Stimulated activated CD8-positive, alpha-beta memory T cell treated with anti-CD3 and anti-CD28 coated beads, Interleukin-15, amount 100 ng/mL, for 1 hour (primary cell): ENCODE measurements at regions not wholly inside any gene's neighbourhood (a gene's known extent, or its start where the extent isn't known, plus 50 kb on each side); places are given as distances from the start of the nearest gene placed in this dataset.

ENCODE experiments used
- DNase-seq: peaks from one replicate; pipeline ENCODE4 v3.0.0-alpha.2; 2020; ENCODE audit warnings: low read depth

DNA sequence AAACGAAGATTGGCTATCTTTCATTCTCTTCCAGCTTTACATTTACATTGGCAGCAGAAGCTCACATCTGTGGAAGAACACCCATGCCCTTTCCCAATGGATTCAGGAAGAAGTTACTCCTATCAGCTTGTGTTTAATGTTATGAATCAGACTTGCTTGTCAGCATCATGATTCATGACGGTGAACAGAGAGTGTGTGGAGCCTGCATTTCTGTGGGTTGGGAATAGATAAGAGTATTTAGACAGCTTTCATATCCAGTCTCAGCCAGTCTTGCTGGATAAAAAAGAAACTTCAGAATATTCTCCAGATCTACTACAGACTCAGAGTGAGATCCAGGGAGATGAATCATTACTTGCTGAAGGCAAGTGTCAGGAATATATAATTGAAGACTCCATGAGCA lies 812.9 kb upstream of the ZNF608 start:
- no peak for DNase-seq

DNA sequence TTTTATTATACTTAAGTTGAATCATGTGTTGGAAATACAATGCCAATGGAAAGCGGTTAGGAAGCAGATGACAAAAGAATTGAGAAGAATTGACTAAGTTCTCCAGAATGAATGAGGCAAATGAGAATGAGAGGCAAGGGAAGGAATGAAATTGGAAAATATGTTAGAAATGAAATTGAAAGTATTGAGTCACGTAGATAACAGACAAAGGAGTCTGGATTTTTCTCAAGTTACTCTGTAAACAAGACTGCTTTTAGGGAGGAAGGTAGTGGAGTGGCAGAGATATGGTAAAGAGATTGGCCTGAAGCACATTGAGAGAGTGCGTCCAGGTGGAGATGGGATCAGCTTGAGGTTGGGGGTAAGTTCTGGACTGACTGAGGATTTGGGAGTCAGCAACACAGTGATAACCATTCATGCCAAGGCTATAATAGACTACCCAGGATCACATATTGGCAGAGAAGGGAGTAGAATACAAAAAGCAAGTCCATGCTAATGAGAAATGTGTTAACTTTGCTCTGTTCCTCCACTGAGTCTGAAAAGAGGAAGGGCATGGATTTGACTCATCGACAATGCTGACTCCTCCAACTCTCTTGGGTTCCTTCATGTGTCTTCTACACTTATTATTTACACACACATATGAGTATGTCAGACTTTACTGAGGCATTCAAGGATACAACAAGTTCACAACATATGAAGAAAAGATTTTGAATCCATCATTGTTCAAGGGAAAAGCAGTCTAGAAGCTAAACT lies 814.2 kb upstream of the ZNF608 start:
- DNase-seq: no peak

DNA sequence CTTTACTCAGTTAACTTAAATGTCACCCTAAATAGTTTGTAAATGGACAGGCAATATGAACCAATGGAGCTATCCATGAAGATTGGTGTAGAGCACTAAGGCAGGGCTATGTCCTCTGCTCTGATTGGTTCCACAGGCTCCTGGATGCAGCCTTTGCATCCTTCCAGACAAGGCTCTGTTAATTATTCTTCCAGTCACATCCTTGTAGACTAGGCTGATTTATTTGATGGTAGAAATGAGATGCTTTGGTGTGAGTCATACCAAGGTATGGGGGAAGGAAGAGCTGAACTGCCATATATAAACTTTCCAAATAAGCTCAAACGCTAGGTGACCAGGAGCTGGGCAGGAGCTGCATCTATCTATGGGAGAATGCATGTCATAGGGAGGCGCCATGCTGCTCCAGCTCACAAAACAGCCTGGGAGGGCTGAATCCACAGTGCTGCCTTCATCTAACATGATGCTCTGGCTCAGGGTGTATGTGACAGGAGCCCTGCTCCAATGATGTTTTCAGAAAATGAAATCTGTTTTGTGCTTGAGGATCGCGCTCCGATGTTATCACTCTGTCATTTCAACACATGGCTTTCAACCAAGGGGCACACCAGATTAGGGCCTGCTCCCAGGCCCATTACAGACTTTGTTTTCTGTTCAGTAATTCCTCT lies 818.0 kb upstream of the ZNF608 start:
- DNase-seq: no peak

DNA sequence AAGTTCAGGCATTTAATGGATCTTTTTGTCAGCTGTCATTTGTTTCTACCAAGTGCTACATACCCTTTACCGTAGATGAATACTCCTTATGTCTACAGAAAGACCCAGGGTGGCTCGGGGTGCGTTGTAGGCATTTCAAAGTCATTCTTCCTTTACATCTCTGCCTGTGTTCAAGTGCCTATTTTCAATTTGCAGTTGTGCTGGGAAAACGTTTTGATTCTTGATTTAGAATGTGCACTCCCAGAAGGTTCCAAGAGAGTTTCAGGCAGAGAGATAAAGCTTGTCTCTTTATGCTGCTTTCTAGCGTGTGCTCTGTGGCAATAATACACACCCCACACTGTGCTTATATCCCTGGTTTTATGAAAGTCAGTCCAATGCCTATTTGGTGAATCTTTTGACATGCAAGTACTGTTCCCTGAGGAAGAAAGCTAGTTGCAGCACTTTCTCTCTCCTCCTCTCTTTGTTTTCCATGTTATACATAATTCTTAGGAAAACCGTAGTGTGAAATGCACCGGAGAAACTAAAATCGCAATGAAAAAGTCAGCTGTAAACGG lies 828.1 kb upstream of the ZNF608 start:
- DNase-seq: no peak

DNA sequence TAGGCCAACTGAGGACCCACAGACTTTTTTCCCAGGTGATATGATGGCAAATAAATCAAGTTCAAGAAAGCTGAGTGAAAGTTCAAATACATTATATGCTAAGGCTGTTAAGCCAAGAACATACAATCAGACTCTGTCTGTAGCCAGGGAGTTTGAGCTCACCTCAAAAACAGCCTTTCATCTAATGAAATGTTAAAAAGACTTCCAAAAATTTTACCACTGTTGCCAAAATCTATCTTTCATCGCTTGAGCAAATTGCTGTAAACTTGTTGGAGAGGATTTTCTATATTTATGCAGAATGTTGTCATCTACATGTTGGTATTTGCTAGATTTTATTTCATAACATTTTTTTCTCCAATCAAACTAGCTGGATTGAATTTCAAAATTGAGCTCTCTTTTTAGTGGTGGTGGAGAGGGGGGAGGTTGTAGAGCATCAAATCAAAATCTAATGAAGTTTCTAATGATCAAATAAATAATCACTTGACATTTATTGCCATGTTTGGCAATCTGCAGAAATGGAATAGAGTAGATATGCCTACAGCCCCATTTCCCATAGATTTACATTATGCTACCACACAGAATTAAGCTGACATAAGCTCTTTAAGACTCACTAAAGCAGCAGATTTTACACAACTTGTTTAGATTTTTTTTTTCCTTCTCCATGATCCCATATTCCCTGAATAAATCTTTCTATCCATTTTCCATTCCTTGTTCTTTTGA lies 828.9 kb upstream of the ZNF608 start:
- DNase-seq: no peak

DNA sequence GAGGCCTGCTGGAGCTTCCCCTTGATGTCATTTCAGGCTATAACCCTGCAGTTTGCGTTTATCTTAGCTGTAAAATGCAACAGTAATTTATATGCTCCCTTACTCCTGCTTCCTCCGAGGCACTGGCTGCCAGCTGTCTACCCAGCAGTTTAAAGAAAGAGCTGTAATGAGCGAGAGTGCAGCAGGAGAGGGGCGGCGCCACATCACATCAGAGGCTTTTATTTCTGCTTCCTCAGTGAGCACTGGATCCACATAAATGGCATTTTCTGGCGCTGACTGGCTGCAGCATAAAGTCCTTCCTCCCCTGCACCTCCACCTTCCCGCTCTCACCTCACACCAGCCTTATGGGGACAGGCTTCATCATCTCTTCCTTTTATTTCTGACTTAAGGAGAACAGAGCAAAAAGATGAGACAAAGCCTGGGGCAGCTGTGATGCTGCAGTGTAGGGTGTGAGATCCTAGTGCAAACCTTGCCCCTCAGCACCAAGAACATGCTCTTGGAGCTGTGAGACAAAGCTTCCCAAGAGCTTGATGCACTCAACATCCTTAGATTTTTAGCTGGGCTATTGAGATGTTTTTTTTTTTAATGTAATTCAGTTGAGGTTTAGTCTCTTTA lies 829.6 kb upstream of the ZNF608 start:
- no peak for DNase-seq

DNA sequence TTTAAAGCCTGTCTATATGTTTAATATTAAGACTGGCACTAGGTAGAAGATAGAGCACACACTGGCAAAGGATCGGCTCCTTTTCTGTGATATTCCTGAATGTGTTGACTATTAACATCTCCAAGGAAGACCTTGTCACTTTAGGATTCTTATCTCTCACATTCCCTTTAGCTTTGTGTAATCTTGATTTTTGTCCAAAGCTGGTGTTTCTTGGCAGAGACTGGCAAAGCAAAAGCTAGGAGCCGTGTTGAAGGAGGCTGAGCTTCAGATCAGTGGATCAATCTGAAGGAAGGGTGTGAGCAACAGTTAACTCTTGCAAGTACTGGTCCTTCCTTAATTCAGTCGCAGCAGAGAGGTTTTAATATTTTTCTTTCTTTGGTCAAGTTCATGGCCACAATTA lies 830.4 kb upstream of the ZNF608 start:
- DNase-seq: no peak

DNA sequence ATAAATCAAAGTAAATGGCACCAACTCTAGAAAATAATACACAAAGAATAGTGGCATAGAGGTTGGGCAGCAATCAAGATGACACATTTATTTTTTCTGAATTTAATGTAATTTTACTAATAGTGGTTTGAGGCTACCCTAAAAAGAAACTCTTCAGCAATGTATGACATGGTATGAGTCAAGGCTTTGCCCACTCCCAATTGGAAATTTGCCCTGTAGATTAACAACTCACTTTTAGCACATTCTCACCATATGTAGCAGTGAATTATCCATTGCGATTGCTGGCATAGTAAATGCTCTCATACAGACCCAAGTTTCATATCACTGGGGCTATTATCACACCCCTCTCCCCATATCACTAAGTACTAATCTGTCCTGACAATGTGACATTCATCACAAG lies 832.1 kb upstream of the ZNF608 start:
- no peak for DNase-seq

DNA sequence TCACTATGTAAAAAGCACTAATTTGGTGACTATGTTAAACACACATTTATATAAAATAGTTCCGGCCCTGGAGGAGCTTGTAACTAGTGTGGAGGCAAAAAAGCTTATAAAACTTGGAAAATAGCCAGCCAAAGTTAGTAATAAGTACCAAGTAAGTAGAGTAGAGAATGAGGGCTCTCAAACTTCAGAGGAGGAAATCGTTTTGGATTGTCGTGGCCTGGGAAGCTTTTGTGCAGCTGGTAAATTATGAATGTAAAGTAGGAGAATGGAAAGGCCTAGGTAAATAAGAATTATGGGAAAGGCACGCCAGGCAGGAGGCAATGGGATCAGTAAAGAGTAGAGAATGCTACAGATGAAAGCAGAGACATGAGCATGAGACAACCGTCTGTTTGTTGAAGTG lies 832.7 kb upstream of the ZNF608 start:
- DNase-seq: no peak

DNA sequence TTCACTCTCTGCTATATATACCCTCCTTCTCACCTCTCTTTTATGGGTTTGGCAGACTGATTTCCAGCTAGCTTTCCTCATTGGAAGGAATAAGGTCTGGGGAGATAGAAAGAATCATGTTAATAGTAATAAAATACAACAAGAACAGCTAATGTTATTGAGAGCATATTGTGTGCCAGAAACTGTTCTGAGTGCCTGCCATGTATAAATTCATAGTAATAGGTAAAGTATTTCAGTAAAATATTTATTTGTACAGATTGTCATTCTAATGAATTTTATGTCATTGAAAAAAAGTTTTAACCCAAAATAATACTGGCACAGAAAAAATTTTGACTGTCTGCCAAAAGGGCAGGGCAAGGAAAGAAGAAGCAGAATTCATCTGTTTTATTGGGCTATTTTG lies 834.9 kb upstream of the ZNF608 start:
- DNase-seq: no peak

DNA sequence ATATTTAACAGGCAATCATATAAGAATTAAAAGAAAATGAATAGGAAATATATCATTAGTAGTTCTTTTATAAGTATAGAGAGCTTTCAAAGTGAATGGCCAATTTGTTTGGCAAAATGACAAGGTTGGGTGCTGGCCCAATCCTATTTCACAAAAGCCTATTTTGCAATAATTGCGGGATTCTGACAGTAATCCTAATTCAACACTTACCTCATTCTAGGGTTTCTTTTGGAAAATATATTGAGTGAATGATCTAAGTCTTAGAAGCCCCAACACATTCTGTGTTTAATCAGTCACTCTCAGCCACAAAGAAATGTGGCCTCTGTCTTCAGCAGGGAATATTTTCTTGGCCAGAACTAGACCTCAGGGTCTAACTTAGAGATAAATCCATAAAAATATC lies 835.9 kb upstream of the ZNF608 start:
- no peak for DNase-seq

DNA sequence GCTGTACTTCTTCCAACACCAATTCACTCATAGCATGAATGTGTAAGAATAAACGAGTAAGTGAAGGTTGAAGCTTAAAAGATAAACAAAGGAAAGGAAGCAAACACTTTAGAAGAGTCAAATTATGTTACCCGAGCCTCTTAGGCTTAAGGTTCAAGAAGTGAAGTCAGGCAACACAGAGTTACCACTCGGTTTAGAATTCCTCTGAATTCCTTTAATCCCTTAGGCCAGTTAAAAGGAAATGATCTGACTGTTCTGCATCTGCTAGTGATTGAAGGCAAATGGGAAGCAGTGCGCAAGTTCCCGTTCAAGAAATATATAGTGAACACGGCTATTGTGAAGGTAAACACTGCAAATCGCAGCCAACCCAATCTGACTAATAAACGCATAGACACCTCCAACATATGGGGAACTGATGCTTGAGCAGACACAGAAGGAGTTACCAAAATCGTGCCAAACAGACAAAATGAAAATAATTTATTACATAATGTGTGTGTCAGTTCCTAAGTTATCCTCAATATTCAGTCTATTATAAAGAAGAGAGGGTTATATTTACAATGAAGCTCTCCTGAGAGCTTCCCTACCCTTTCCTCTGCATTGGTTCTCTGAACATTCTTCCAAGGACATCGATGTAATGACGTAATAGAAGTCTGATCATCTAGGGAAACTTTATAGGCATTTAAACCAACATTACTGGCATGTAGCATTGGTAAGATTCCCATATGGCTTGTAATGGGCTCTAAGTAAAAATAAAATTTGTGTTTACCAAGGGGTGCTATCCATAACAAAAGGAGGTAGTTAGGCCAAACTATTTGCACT lies 837.1 kb upstream of the ZNF608 start:
- no peak for DNase-seq

DNA sequence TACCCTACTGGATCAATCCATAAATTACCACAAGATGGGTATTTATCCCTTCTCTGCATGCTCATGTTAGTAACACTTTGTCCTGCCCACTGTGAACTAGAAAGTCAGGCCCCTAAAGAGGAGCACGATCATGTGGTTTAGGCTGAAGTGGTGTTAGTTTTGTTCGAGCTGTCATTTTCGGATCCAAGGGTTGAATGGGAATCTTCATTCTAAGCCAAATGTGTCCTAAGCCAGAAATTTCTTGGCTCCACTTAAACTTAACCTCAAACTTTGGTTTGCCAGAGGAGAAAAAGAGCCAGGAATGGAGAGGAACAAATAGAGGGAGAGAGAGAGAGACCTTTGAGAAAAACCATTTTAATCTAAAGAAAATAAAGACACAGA lies 837.7 kb upstream of the ZNF608 start:
- no peak for DNase-seq

DNA sequence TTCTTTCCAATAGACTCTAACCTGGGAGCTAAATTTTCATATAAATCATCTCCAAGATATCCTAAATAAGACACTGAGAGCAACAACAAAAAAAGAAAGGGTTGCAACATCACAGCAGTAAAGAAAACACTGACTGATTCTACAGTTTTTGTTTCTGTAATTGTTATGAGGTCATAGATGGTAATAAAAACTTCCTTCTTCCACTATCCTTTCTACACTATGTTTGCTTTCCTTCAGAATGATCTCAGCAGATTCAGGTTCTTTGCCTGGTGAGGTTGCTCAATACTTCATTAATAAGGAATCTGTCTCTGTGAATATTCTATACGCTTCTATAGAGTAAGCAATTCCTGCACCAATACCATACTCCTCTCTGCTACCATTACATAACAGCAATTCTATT lies 835.6 kb upstream of the GRAMD2B start:
- no peak for DNase-seq

DNA sequence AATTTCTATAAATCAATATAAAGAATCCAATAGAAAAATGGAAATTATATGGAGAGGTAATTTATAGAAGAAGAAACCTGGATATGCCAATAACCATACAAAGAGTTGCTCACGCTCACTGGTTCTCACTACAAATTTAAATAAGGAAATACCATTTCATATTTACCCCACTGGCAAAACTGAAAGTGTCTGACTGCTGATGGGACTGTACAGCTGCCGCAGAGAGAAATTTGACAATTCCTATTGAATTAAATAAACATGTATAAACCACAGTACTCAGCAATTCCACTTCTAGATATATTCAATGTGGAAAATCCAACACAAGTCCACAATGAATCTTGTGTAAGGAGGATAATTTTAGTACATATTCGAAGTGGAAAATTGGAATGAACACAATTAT lies 830.4 kb upstream of the GRAMD2B start:
- no peak for DNase-seq

DNA sequence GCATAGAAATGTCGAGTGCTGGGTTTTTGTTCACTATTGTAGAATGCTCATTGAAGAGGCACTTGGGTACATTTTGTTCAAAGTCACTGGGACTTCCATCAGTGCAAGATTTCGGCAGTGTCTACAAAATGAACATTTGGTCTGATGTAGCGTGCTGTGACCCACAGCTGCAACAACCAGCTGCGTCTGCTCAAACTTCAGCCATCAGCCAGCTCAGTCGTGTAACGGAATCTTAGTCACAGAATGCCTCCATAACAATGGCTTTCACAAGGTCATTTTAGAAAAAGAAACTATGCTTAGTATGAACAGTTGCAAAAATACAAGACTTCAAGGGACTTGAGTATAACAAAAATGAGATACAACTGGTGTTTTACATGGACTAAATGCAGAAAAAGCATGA lies 828.1 kb upstream of the GRAMD2B start:
- DNase-seq: no peak

DNA sequence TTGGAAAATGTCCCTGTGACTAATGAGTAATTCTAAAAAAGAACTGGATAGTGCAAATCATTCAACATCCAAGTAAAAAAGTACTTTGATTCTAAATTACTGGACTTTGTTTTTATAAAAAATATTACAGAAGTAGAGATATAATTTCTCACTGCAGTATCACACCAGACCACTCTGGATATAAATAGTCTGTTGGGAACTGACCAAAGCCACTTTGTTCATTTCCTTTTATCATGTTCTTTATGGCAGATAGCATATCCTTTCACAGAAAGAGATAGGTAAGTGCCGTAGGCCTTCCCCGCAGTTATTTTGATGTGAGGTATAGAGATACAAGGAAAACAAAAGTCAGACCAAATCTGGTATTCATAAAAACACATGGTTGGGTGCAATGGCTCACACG lies 827.4 kb upstream of the GRAMD2B start:
- DNase-seq: no peak

DNA sequence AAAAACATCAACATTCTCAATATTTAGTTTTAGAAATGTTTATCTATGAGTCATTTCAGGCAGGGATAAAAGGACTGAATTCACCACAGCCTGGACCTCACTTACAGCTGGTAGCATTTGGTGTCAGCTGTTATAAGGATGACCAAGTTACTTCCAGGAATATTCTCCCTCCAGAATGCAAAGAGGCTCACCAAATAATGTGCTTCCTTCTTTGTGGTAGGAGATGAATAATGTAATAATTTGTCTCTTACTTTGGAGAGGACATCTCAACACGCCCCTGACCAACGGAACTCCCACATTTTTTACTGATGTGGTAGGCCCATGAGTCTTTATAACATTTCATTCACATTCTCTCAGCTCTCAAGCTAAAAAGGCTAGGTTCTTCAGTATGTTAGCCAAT lies 825.9 kb upstream of the GRAMD2B start:
- DNase-seq: no peak

DNA sequence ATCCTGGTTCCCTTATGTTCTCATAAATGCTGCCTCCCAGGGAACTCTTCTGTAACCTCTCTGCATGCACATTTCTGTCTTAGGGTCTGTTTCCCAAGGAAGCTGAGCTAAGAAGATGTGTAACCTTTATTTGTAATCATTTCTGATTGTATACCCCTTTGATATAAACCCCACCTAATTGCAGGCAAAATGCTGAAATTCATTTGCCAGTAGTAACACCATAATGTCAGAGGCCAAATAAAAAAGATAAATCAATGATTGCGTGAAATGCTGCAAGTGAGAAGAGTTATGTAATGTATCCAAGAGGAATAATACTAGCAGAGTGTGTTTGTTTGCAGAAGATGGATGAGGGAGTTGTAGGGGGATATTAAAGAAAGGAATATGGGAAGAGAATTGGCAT lies 822.6 kb upstream of the GRAMD2B start:
- no peak for DNase-seq

DNA sequence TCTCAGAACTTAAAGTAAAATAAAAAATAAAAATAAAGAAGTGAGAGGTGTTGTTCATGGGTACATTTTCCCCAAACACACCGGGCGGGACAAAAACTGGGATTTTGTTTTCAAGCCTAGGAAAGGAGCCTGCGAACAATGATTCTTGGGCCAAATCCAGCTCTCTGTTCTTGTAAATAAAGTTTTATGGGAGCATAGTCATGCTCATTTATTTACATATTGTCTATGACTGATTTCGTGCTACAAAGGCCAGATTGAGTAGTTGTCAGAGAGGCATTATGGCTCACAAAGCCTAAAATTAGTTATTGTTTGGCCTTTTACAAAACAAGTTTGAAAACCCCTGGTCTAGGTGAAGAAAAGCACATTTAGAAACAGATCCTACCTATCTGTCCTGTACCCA lies 821.0 kb upstream of the GRAMD2B start:
- DNase-seq: no peak

DNA sequence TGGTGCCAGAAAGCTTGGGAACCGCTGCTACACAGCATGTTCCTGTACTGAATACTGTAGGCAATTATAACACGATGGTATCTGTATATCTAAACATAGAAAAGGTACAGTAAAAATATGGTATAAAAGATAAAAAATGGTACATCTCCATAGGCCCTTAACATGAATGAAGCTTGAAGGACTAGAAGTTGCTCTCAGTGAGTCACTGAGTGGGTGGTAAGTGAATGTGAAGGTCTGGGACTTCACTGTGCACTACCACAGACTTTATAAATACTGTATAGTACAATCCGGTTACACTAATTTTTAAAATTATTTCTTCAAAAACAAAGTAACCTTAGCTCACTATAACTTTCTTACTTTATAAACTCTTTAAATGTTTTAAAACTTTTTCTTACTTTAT lies 819.9 kb upstream of the GRAMD2B start:
- DNase-seq: no peak

DNA sequence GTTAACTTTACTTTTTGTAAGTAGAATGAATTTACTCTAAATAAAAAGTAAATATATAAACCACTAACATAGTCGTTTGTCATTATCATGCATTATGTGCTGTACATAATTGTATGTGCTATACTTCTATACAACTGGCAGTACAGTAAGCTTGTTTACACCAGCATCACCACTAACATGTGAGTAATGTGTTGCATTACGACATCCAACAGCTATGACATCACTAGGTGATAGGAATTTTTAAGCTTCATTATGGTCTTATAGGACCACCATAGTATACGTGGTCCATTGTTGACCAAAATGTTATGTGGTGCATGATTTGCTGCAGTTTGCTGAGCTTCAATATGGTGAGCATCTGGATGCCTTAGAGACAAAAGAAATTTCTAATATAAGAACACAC lies 819.1 kb upstream of the GRAMD2B start:
- DNase-seq: no peak
